GM19395 (cell line): ENCODE measurements at regions not wholly inside any gene's neighbourhood (a gene's known extent, or its start where the extent isn't known, plus 50 kb on each side); places are given as distances from the start of the nearest gene placed in this dataset.
"Not testable (repeated sequence)": the region's sequence is repeated elsewhere in the genome, so short reads cannot be mapped to it uniquely, and the experiment has no call there.

Experiments used
- ATAC-seq: cut with Tn5 transposase; IDR thresholded peaks from one replicate; pipeline ENCODE4 v1.9.1; 2021; ENCODE audit warnings: mild to moderate bottlenecking, moderate library complexity; ENCODE audit not compliant: unreplicated experiment

- ATAC-seq, result no peak
Observed at GRCh38 chr3:5673521-5673920, 486.0 kb downstream of the EDEM1 start.

GRCh38 chr3:5675319-5675718, 487.8 kb downstream of the EDEM1 start:
- no peak for ATAC-seq

GRCh38 chr3:5677555-5677954, 490.0 kb downstream of the EDEM1 start:
- no peak for ATAC-seq

- ATAC-seq, result no peak
Observed at GRCh38 chr3:5678248-5678647, 490.7 kb downstream of the EDEM1 start.

- ATAC-seq, result no peak
Observed at GRCh38 chr3:5678844-5679243, 491.3 kb downstream of the EDEM1 start.

DNA sequence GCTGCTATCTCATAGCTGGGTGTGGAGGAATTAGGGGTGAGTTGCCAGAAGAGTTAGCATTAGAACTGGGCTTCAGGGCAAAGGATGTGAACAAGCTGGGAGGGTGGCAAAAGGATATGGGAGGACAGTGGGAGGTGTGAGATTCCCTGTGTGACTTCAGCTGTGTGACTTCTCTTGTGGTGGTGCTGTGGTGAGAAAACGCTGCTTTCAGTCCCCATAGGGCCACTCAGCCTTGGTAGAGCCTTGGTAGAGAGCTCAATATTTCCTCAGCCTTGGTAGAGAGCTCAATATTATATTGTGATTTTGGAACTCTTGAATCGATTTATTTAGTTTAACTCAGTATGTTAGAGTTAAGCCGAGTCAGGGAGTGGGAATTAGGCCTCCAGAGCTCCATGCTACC, 499.7 kb downstream of the EDEM1 start:
- ATAC-seq, result no peak

- ATAC-seq, result no peak
Observed at GRCh38 chr3:5690490-5690889, 503.0 kb downstream of the EDEM1 start.

DNA sequence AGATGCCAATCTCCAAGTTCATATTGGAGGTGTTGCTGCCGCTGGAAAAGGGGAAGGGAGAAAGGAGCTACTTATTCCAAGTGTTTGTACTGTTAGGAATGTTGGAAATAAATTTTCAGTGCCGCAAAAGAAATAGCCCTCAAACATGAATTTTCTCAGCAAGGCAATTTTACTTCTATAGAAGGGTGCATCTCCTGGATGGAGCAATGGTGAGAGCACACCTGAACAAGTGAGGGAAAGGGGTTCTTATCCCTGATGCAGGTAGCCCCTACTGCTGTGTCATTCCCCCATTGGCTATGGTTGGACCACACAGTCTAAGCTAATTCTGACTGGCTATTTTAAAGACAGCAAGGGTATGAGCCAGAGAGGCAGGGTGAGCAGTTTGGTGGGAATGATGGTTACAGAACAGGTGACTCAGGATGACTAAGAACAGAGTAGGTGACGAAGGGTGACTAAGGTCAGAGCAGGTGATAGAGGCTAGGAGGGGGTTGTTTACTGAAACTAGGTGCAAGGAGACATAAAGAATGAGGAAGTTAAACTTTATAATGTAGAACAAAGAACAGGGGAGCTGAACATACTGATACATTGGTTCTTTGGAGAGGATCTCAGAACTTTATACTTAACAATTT, 503.5 kb downstream of the EDEM1 start:
- ATAC-seq, result no peak

DNA sequence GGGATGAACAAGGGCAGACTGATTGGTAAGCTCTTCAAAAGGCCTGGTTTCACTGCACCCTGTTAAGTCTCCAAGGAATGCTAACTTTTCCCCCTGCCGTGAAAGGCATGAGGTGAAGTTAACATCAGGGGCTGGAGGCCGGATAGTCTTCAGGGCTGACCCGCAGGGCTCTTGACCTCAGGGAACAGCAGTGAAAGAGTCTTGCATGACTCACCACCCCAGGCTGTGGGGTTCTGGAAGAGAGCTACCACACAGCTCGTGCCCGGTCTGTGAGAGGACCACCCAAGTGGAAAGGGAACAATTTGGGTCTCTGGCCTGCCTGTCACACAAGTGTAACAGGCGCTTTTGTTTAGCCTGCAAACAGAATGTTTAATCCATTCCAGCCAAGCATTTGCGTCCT, 504.9 kb downstream of the EDEM1 start:
- ATAC-seq, result no peak

GRCh38 chr3:5694266-5694665, 506.8 kb downstream of the EDEM1 start:
- no peak for ATAC-seq

DNA sequence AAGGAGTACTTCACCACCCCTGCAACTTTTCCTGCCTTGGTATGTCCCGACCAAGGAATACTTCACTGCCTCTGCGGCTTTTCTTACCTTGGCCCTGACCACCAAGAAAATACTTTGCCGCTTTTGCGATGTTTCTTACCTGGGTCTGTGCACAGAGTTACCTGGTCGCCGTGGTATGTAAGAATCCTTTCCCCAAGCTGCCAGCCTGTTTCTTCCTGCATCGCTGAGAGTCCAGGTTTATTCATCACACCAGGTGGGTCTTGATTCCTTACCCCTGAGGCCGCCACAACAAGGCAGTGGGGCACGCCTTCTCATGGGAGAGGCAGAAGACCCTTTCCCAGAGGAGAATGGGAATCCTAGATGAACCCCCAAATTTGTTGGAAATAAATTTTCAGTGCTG, 511.3 kb downstream of the EDEM1 start:
- ATAC-seq, result no peak

DNA sequence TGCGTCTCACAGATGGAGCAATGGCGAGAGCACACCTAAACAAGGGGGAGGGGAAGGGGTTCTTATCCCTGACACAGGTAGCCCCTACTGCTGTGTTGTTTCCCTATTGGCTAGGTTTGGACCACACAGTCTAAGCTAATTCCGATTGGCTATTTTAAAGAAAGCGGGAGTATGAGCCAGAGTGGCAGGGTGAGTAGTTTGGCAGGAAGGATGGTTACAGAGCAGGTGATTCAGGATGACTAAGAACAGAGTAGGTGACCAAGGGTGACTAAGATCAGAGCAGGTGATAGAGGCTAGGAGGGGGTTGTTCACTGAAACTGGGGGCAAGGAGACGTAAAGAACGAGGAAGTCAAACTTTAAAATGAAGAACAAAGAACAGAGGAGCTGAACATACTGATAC, 511.8 kb downstream of the EDEM1 start:
- no peak for ATAC-seq

DNA sequence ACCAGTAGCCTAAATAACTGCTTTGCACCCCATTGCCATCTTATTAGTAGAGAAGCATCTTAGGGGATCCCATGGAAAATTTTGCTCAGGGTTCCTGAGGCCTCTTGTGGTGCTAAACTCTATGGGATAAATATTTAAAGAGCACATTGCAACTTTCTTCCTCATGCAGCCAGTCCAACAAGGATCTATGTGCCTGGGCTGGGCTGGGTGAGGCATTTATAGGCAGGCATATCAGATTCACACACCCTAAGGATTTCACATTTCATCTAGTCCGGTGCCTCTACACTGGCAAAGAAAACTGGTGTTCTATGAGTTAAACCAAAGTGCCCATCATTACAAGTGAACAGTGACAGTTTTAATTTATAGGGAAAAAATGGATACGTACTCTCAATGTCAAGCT, 512.3 kb downstream of the EDEM1 start:
- ATAC-seq, result no peak

DNA sequence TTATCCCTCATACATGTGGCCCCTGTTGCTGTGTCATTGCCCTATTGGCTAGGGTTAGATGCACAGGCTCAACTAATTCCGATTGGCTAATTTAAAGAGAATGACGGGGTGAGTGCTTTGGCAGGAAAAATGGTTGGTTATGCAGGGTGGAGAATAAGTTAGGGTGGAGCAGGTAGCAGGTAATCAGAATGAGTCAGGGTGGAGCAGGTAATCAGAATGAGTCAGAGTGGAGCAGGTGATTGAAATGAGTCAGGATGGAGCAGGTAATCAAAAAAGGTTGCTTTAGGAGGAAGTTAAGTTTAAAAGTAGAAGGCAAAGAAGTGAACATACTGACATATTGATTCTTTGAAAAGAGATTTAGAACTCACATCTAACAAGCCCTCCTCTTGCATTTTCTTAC, 513.5 kb downstream of the EDEM1 start:
- not testable (repeated sequence) for ATAC-seq

GRCh38 chr3:5707794-5708193, 520.3 kb downstream of the EDEM1 start:
- no peak for ATAC-seq

DNA sequence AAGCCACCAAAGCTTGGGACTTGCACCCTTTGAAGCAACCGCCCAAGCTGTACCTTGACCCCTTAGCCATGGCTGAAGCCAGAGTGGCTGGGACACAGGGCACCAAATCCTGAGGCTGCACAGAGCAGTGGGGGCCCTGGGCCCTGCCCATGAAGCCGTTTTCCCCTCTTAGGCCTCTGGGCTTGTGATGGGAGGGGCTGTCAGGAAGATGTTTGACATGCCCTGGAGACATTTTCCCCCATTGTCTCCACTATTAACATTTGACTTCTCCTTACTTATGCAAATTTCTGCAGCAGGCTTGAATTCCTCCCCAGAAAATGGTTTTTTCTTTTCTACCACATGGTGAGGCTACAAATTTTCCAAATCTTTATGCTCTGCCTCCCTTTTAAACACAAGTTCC, 522.2 kb downstream of the EDEM1 start:
- ATAC-seq, result no peak

DNA sequence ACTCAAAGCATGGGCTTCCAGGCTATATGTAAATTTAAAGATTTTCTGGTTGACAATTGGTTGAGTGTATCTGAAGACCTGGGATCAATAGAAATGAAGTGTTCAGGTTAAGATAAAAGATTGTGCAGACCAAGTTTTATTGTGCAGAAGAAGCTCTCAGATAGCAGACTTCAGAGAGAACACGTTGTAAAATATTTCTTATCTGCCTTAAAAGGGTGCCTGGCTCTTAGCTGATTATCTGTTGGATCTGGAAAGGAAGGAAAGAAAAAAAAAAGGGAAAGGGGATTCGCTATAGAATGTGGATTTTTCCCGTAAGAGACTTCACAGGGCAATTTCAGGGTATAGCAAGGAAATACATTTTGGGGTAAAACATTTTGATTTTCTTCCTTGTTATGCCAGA, 523.2 kb downstream of the EDEM1 start:
- ATAC-seq, result no peak

GRCh38 chr3:5717254-5717653, 529.7 kb downstream of the EDEM1 start:
- no peak for ATAC-seq

GRCh38 chr3:5719668-5720067, 532.2 kb downstream of the EDEM1 start:
- not testable (repeated sequence) for ATAC-seq

- no peak for ATAC-seq
Observed at GRCh38 chr3:5725801-5726200, 538.3 kb downstream of the EDEM1 start.

DNA sequence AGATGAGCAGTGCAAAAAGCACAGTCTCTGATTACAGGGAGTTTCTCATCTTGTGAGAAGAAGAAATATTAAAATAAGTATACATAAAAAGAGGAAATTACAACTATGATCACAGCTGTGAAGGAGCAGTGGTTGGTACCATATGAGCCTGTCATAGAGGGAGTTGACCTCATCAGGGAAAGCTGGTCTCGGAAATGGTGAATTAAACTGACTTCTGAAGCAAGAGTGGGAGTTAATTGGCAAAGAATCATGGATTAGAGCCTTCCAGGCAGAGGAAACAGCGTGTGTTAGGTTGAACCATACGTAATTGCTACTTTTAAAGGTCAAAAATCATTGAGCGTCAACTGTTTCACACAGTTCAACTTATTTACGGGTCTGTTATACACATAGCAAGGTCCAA, 539.1 kb downstream of the EDEM1 start:
- ATAC-seq, result no peak

DNA sequence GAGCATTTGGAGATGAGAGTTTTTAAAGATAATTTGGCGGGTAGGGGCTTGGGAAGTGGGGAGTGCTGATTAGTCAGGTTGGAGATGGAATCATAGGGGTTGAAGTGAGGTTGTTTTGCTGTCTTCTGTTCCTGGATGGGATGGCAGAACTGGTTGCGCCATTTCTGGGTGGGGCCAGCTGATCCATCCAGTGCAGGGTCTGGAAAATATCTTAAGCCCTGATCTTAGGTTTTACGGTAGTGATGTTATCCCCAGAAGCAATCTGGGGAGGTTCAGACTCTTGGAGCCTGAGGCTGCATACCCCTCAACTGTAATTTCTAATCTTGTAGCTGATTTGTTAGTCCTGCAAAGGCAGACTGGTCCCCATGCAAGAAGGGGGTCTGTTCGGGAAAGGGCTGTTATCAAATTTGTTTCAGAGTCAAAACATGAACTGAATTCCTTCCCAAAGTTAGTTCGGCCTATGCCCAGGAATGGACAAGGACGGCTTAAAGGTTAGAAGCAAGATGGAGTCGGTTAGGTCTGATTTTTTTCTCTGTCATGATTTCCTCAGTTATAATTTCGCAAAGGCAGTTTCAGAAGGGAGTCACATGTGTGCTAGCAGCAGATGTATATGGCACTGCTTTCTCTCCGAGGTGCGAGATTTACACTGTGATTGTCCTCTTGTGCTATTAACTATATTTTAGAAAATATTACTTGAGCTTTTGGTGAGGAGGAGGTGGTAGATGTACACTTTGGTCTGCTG, 540.4 kb downstream of the EDEM1 start:
- no peak for ATAC-seq

- no peak for ATAC-seq
Observed at GRCh38 chr3:5729852-5730251, 542.3 kb downstream of the EDEM1 start.
